ENCODE measurements at regions not wholly inside any gene's neighbourhood (a gene's known extent, or its start where the extent isn't known, plus 50 kb on each side); places are given as distances from the start of the nearest gene placed in this dataset.

DNA sequence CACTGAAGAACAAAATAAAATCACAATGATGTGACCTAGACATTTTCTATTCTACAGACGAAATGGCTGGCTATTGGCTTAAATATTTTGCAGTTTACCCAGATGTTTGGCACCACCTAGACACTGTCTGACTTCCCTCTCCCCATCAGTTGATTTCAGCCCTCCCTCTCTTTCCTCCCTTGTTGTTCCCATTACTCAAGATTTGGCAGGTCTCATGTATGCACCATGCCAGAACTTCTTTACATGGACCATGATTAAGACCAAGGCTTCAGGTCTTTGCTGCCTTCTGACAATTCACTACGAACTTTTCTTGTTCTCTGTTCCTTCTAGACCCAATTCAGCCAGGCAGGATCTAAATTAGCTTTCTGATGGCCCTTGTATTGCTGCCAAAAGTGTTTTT is 66.6 kb upstream of the GDNF start:
- no peak for DNase-seq

- DNase-seq = no peak
Observed at GRCh38 chr5:37905230-37905629, 65.4 kb upstream of the GDNF start.

DNA sequence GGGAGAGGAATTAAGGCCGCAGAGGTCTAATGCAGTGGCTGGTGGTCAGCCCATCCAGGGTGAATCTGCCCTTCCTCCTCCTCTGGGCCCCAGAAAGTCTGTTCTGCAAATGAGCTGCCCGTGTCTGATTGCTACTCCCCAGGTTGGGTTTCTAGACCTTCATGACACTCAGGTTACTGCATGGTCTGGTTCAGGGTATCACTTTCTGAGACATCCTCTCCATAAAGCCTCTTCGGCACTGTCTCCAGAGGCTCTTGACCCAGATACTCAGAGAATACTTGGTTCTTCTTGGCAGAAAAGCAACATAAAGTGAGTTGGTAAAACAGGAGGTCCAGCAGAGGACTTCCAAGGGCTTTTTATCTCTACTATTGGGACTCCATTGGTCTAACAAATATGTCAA is 62.5 kb upstream of the GDNF start:
- no peak for DNase-seq

DNA sequence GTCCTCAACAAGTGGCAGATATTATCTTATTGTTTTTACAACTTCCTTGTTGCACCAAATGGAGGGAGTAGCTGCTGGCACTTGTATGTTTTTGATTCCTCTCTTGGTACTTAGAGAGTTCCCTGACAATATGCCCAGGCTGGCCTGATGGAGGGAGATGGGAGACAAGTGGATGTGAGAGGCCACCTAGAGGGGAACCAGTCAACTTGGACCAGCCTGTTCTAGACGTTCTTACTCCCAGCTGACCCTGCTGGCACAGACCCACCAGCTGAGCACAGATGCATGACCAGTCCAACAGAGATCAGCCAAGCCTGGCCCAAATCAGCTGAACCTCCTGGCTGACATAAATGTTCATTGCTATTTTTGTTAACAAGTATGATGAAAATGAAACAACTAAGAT is 60.9 kb upstream of the GDNF start:
- no peak for DNase-seq

- no peak for DNase-seq
Observed at GRCh38 chr5:37899037-37899436, 59.2 kb upstream of the GDNF start.

DNA sequence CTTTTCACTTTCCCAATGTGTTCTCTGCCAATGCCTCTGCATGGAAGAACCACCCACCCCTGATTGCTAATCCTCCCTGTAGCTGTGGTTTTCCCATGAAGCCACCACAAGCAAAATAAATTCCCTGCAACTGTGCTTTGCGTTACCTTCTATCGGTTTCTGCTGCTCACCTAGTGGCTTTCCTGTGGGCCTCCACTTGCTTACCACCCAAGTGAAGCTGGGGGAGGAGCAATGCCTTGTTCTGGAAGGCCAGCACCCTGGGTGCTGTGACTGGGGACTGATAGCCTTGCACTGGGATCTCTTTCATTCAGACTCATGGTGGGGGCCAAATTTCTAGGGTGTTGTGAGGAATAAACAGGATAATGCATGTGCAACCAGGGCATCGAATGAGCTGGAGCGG is 56.3 kb upstream of the GDNF start:
- DNase-seq = no peak

DNA sequence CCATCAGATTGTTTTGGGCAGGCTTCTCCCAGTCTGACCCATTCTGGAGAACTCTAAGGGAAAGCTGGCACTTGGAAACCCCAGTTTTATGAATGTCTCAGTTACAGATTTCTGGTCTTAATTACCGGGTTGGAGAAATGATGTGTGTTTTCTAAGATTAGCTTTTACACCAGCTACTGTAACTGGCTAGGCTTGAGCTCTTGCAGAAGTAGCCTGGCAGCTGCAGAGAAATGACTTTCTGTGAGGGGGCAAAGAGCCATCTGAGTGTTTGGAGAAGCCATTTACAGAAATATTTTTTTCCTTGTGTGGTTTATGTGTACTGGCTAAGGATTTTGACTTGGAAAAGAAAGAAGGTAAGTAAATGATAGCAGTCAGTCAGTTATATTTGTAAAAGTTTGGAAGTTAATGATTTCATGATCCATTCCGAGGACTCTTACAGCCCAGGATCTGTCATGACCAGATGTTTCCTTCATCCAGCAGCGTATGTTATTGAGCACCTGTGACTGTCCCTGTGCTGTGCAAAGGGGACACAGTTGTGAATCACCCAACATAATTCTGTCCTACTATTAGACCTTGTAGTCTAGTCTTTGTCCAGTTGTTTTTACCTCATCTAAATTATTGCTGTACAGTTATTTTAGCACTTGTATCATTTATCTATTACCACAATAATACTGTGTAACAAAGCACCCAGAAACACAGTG is 53.7 kb upstream of the GDNF start:
- DNase-seq = no peak

GRCh38 chr5:37892586-37892985 is 52.7 kb upstream of the GDNF start:
- DNase-seq = no peak

GRCh38 chr5:37891832-37892231 is 52.0 kb upstream of the GDNF start:
- no peak for DNase-seq

DNA sequence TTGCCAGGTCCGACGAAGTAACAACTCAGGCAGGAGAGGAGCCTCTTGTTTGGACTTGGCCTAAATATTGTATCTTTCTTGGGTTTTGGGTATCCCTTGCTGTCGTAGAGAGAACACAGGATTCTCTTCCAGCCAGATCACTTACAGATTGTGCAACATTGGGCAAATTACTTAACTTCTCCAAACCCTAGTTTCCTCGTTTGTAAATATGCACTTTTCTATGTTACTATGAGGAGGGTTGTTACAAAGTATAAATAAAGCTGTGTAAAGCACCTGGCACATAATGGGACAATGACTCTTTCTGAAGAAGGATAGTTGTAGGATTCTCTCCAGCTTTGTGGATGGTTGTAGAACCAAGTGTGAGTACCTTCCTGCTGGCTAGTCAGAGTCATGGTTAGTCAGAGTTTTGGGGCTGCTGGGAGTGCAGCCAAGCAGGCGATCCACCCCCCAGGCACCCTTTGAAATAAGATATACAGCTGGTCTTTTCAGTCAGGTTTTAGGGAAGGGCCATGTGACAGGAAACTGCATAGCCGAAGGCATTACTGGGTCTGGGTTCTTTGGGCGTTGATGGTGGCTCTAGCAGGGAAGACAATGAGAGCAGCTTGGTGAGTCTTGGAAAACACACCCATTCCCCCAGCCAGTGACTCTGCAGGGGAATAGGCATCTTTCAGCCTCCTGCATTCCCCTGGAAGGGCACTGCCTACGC is 49.9 kb upstream of the GDNF start:
- DNase-seq = no peak

Measured in NCI-H2029 treated with DMSO at 0.1 percent for 48 hours (cell line).